COR-L47 (cell line): ENCODE measurements at regions not wholly inside any gene's neighbourhood (a gene's known extent, or its start where the extent isn't known, plus 50 kb on each side); places are given as distances from the start of the nearest gene placed in this dataset.

Experiments used
- DNase-seq: peaks from one replicate; lab custom pipeline; 2025; lab: John Stamatoyannopoulos, UW

DNA sequence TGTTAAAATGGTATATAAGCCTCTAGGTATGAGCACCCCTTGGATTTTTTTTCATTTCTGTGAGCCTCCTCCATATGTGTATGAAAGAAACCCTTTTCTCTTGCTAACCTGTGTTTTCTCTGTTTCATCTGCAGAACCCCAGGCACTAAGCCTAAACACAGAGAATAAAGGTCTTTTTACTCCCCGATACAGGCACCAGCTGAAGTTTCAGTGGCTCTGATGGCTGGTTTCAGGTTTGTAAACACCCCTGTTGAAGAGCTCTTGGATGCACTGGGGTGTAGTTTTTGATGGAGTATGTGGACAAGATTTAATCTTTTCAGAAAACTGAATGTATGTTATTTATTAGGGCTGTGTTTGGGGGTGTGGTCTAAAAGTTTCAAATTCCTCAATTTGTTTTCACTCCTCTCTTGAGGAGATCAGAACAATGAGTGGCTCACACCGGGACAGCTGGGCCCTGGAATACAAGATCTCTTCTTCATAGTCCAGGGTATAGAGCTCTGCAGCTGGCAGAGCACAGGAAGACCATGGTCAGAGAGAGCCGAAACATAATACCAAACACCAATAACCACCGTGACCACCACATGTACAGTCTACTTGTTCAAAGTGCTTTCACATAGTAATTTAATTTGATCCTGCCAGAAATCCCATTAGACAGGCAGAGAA lies 50.2 kb upstream of the VTCN1 start:
- DNase-seq = no peak
